Activated CD8-positive, alpha-beta memory T cell treated with anti-CD3 and anti-CD28 coated beads, Interleukin-2, amount 10 ng/mL, durations not matched to agents 7 days and 5 days (primary cell): ENCODE measurements at regions not wholly inside any gene's neighbourhood (a gene's known extent, or its start where the extent isn't known, plus 50 kb on each side); places are given as distances from the start of the nearest gene placed in this dataset.

Experiments used
- ATAC-seq: fragments of 150-1000 bp; cut with Tn5 transposase; one replicate; pipeline ENCODE4 v1.10.0; 2021; ENCODE audit warnings: moderate library complexity
- CTCF ChIA-PET: fragments of 350-600 bp; sonication (Branson Sonifier 250); formaldehyde crosslinking; loops from one replicate; lab custom pipeline; 2021; ENCODE audit warnings: antibody characterized with exemption; lab: Charles Lee
- DNase-seq: peaks from one replicate; pipeline ENCODE4 v3.0.0-alpha.2; 2020
- H3K27ac Mint-ChIP-seq: one replicate; pipeline ENCODE4 v1.8.0; 2021; ENCODE audit warnings: mild to moderate bottlenecking, mixed read lengths
- H3K27me3 Mint-ChIP-seq: one replicate; pipeline ENCODE4 v1.8.0; 2021; ENCODE audit warnings: mixed read lengths
- H3K36me3 Mint-ChIP-seq: one replicate; pipeline ENCODE4 v1.8.0; 2021; ENCODE audit warnings: mild to moderate bottlenecking, mixed read lengths
- H3K4me1 Mint-ChIP-seq: one replicate; pipeline ENCODE4 v1.8.0; 2021; ENCODE audit warnings: mixed read lengths
- H3K4me3 Mint-ChIP-seq: one replicate; pipeline ENCODE4 v1.8.0; 2021; ENCODE audit warnings: mild to moderate bottlenecking, moderate library complexity, mixed read lengths
- H3K9me3 Mint-ChIP-seq: one replicate; pipeline ENCODE4 v1.8.0; 2022; ENCODE audit warnings: low read depth, mixed read lengths

DNA sequence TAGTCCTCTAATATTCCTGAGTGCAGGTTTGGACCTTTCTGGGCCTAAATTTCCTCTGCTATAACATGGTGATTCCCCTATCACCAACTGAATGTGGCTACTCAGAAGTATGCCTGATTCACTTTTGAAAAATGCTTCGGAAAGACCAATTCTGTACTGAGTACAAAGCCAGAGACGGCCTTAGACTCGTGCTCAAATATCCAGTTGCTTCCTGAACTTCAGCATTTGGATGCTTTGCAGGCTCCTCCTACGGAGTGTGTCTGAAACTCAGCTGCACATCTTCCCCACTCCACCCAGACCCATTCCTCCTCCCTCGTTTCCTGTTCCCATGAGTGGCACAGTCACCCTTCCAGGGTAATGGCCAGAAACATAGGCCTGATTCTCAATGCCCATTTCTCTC lies 98.4 kb upstream of the GADD45A start:
- Mint-ChIP-seq H3K27ac (no peak overlapping the region), H3K4me1 (peaks cover 5% of the 10 kb centered on the region), H3K4me3 (no peak overlapping the region), H3K27me3 (peaks cover 6% of the 10 kb centered on the region), H3K9me3 (no peaks in the 10 kb centered on the region), H3K36me3 (no peaks in the 10 kb centered on the region)
- ATAC-seq: no peak
- CTCF ChIA-PET: no interaction called here
- DNase-seq: no peak

DNA sequence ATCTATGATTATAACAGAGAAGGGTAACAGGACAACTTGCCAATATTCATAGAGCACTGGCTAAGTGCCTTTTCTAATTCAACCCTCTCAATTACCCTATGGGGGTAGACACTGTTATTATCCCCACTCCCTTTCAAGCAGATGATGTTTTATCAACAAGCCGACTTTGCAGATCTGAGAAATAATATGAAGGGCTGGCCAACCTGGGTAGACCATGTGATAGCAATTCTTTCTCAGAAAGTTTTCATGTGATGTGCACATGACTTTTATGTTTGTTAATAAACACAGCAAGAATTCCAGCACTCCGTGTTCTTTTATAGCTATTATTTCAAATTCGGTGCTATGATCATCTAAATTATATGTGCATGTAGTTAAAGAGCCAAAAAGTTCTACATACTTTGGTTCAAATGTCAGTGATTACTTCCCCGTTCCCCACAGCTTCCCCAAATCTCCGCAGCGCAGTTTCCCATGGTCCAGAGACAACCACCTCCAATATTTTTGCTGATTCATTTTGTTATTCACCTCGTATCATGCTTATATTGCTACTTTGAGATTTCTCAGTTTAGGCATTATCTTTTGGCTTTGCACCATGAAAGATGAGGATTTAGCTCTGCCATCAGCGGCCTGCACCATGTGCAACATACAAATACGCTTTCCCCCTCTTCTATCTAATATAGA lies 96.7 kb upstream of the GADD45A start:
- peaks cover 6% of the 10 kb centered on the region for H3K27me3 Mint-ChIP-seq
- no peaks in the 10 kb centered on the region for H3K36me3 Mint-ChIP-seq
- CTCF ChIA-PET: interaction anchor here (0.6 to 1.4 kb wide), 2 partner anchors 49 to 172 kb away, joined by 3 read pairs; no protein-coding TSS in a partner anchor
- peaks cover 4% of the 10 kb centered on the region for H3K4me1 Mint-ChIP-seq
- no peak for DNase-seq
- no peak overlapping the region for H3K27ac Mint-ChIP-seq
- no peak overlapping the region for H3K4me3 Mint-ChIP-seq
- no peak for ATAC-seq
- H3K9me3 Mint-ChIP-seq: no peaks in the 10 kb centered on the region

DNA sequence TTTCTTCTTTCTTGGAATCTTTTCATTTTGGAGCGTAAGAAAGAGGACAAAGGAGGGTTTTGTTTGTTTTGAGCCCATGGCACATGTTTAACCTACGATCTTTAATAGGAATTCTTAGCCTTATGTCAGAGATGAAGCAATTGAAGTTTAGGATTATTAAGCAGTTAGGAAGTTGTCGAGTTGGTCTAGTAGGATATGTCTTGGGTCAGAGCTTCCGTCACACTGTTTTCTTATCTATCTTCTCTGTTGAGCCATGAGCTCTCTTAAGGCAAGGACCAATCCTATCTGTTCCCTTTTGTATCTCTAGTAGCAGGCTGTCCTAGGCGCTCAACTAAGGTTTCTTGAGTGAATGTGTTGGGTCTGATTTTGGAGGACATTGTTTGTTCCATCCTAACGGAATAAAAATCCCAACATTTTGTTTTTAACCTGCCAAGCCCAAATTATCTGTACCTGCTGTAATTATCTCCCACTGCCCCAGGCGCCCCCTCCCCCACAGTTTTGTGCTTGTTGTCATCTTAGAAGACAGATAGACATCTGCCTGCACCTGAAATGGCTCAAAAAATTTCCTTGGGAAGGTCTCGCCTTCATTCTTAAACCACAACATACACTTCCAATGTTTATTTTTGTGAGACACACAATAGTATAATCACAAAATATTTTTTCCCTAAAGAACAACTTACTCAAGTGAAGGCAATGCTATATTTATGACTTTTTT lies 95.3 kb upstream of the GADD45A start:
- Mint-ChIP-seq H3K4me1 (no peaks in the 10 kb centered on the region), H3K9me3 (no peaks in the 10 kb centered on the region), H3K27me3 (peaks cover 6% of the 10 kb centered on the region), H3K36me3 (no peaks in the 10 kb centered on the region), H3K4me3 (no peak overlapping the region), H3K27ac (no peak overlapping the region)
- DNase-seq (no peak), ATAC-seq (no peak)
- CTCF ChIA-PET: interaction anchor here (1.0 to 1.4 kb wide), 2 partner anchors 32 to 171 kb away, joined by 3 read pairs; no protein-coding TSS in a partner anchor

DNA sequence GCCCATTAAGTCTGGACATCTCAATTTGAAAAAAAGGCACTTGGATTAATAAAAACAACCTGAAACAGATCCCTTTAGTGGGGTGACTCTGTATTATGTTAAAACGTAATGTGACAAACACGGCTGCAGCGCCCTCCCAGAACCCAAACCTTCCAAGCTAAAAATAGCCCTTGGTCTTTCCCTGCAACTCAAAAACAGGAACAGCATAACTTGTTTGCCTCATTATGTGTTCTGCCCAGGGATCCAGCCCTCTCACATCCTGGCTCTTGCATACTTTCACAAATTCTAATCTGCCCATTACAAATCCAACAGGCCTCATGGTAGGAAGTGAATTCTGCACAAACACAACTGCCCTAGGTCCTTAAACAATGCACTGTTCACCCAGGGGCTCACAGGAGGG lies 94.7 kb upstream of the GADD45A start:
- H3K4me3 Mint-ChIP-seq: no peak overlapping the region
- ATAC-seq (no peak), DNase-seq (no peak)
- CTCF ChIA-PET: interaction anchor here (1.0 kb wide), 1 partner anchor 31 kb away, joined by 3 read pairs; no protein-coding TSS in a partner anchor
- H3K27ac Mint-ChIP-seq: no peak overlapping the region
- H3K27me3 Mint-ChIP-seq: peaks cover 6% of the 10 kb centered on the region
- H3K4me1 Mint-ChIP-seq: no peaks in the 10 kb centered on the region
- H3K9me3 Mint-ChIP-seq: no peaks in the 10 kb centered on the region
- H3K36me3 Mint-ChIP-seq: no peaks in the 10 kb centered on the region

DNA sequence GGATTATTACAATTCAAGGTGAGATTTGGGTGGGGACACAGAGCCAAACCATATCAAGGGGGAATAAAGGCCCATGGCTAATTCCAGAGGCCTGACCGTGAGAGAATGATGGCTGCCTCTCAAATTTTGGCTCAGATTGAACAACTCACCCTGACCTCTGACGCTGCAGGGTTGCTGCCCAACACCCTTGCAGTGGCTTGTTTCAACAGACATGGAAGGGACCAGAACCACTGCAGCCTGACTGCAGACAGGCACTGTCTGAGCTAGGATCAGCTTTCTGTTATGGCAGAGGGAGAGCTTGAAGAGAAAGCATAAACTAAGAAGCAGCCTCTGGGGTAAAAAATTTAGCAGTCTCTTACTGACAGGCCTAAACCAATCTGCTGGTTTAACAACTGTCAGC lies 90.2 kb upstream of the GADD45A start:
- Mint-ChIP-seq H3K27ac (no peak overlapping the region), H3K4me1 (no peaks in the 10 kb centered on the region), H3K9me3 (no peaks in the 10 kb centered on the region), H3K36me3 (no peaks in the 10 kb centered on the region), H3K4me3 (no peak overlapping the region), H3K27me3 (peaks cover 5% of the 10 kb centered on the region)
- ATAC-seq: no peak
- CTCF ChIA-PET: no interaction called here
- DNase-seq: no peak

DNA sequence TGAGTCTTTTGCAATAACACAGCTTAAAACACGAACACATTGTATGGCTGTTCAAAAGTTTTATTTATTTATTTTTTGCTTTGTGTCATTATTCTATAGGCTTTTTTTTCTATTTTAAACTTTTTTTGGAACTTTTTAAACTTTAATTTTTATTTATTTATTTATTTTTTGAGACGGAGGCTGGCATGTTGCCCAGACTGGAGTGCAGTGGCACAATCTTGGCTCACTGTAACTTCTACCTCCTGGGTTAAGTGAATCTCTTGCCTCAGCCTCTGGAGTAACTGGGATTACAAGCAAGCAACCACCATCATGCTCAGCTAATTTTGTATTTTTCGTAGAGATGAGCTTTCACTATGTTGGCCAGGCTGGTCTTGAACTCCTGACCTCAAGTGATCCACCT lies 88.3 kb upstream of the GADD45A start:
- CTCF ChIA-PET: interaction anchor here (2.2 kb wide), 1 partner anchor 163 kb away, joined by 6 read pairs; no protein-coding TSS in a partner anchor
- H3K9me3 Mint-ChIP-seq: no peaks in the 10 kb centered on the region
- no peaks in the 10 kb centered on the region for H3K36me3 Mint-ChIP-seq
- H3K4me1 Mint-ChIP-seq: no peaks in the 10 kb centered on the region
- ATAC-seq (no peak), DNase-seq (no peak)
- no peak overlapping the region for H3K27ac Mint-ChIP-seq
- no peak overlapping the region for H3K4me3 Mint-ChIP-seq
- H3K27me3 Mint-ChIP-seq: no peaks in the 10 kb centered on the region

DNA sequence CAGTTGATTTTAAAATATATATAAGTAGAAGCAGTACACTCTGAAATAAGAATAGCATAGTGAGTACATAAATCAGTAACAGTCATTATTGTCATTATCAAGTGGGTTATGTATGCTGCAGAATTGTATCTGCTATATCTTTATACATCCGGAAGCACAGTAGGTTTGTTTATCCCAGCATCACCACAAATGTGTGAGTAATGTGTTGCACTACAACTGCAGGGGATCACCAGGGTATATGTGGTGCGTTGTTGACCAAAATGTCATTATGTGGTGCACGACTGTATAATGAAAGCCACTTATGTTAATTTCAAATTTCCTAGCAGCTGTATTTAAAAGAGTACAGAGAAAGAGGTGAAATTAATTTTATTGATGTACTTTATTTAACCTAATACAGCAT lies 87.7 kb upstream of the GADD45A start:
- CTCF ChIA-PET: interaction anchor here (2.2 kb wide), 1 partner anchor 163 kb away, joined by 6 read pairs; no protein-coding TSS in a partner anchor
- DNase-seq (no peak), ATAC-seq (no peak)
- H3K4me3 Mint-ChIP-seq: no peak overlapping the region
- no peak overlapping the region for H3K27ac Mint-ChIP-seq
- H3K27me3 Mint-ChIP-seq: peaks cover 4% of the 10 kb centered on the region
- H3K36me3 Mint-ChIP-seq: no peaks in the 10 kb centered on the region
- H3K4me1 Mint-ChIP-seq: no peaks in the 10 kb centered on the region
- no peaks in the 10 kb centered on the region for H3K9me3 Mint-ChIP-seq

DNA sequence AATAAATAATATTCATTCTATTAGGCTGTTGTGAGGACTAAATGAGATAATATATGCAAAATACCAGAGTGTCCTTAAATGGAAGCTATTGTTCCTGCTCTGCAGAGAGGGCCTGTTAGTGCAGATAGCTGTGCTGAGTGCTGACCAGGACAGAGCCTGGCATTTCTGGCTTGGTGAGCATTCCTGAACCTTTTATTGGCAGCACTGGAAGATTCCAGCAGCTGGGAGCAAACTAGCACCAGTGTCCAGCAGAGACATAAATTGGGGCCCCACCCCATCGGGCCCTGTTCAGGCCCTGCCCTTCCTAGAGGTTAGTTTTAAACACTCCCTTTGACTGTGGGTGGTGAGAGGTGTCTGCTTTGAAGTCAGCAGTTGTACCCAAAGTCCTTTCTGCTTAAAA lies 85.9 kb upstream of the GADD45A start:
- Mint-ChIP-seq H3K4me1 (no peaks in the 10 kb centered on the region), H3K4me3 (no peak overlapping the region), H3K36me3 (no peaks in the 10 kb centered on the region), H3K27me3 (peaks cover 12% of the 10 kb centered on the region), H3K9me3 (no peaks in the 10 kb centered on the region), H3K27ac (no peak overlapping the region)
- no peak for DNase-seq
- ATAC-seq: no peak
- CTCF ChIA-PET: interaction anchor here (1.6 kb wide), 1 partner anchor 161 kb away, joined by 4 read pairs; no protein-coding TSS in a partner anchor

DNA sequence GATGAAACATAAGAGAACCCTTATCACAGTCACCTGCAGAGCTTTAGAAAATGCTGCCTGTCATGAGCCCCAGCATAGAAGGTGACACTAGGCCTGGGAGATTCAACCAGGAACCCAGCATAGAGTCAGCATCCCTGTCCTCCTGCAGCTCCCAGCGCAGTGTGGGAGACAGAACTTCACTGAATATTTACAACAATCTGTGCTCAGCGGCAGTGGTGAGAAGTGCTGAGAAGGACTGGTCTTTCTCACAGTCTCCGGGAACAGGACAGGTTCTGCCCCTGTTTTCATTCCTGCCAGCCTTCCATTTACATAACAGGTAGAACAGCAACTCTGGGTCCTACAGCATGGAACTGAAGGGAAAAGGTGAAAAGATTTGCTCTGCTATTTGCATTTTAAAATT lies 83.5 kb upstream of the GADD45A start:
- no peaks in the 10 kb centered on the region for H3K4me1 Mint-ChIP-seq
- H3K4me3 Mint-ChIP-seq: no peak overlapping the region
- DNase-seq: no peak
- no peak overlapping the region for H3K27ac Mint-ChIP-seq
- H3K36me3 Mint-ChIP-seq: no peaks in the 10 kb centered on the region
- CTCF ChIA-PET: no interaction called here
- peaks cover 17% of the 10 kb centered on the region for H3K27me3 Mint-ChIP-seq
- no peak for ATAC-seq
- no peaks in the 10 kb centered on the region for H3K9me3 Mint-ChIP-seq

DNA sequence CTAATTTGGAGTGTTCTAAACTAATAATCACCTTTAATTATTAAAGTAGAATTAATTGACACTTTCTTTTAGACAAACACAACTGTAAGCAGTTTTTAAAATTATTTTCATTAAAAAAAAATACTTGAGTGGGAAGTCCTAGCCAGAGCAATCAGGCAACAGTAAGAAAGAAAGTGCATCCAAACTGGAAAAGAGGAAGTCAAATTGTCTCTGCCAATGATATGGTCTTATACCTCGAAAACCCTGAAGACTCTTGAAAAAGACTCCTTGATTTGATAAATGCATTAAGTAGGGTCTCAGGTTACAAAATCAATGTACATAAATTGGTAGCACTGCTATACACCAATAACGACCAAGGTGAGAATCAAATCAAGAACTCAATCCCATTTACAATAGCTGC lies 83.0 kb upstream of the GADD45A start:
- CTCF ChIA-PET: no interaction called here
- Mint-ChIP-seq H3K27ac (no peak overlapping the region), H3K9me3 (no peaks in the 10 kb centered on the region)

DNA sequence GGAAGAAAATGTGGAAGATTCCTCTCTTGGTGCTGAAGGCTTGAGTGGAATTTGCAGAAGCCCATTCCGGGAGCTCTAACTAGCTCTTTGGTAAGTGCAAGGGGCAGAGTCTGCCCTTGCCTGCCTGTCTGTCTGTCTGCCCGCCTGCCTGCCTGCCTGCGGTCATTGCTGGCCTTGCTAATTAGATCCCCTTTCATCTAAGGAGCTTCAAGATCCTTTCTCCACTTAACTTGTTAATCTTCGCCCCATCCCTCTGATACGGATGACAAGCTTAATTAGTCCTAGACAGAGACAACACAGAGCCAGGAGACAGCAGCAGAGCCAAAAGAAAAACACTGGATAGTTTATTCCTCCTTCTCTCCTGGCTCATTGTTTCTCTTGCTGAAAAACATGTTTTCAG lies 80.2 kb upstream of the GADD45A start:
- no peak for DNase-seq
- CTCF ChIA-PET: interaction anchor here (0.5 kb wide), 1 partner anchor 742 kb away, joined by 3 read pairs; no protein-coding TSS in a partner anchor
- no peak for ATAC-seq
- H3K36me3 Mint-ChIP-seq: no peaks in the 10 kb centered on the region
- H3K9me3 Mint-ChIP-seq: no peaks in the 10 kb centered on the region
- peaks cover 17% of the 10 kb centered on the region for H3K27me3 Mint-ChIP-seq
- no peak overlapping the region for H3K27ac Mint-ChIP-seq
- no peak overlapping the region for H3K4me3 Mint-ChIP-seq
- no peaks in the 10 kb centered on the region for H3K4me1 Mint-ChIP-seq

More for the DNA sequence above, 83.0 kb upstream of the GADD45A start:
- ATAC-seq (no peak), DNase-seq (no peak)
- H3K4me3 Mint-ChIP-seq: no peak overlapping the region
- no peaks in the 10 kb centered on the region for H3K36me3 Mint-ChIP-seq
- no peaks in the 10 kb centered on the region for H3K4me1 Mint-ChIP-seq
- H3K27me3 Mint-ChIP-seq: peaks cover 17% of the 10 kb centered on the region

DNA sequence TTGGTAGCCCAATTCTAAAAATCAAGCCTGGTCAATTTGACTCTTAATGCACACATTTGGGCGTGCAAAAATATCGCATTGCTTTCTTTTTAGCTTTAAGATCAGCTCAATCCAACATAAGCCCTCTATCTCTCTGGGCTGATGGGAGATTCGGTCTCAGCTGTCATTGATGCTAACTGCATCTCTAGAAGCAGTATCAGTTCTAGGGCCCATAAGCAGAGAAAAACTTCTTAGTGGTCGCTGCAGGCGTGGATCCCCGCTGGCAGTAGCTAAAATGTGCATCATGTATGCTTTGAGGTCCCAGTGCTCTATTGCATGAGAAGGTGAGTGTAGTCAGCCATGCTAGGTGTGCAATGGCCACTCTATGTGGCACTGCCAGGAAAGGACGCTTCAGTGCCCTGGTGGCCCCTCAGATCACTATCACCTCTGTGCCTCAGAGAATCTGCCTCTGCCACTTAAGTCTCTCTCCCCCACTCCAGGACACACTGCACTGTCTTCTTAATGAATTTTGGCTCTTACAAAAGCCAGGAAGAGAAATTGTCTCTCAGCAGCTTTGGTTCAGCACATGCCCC lies 79.7 kb upstream of the GADD45A start:
- Mint-ChIP-seq H3K4me1 (no peaks in the 10 kb centered on the region), H3K36me3 (no peaks in the 10 kb centered on the region), H3K9me3 (no peaks in the 10 kb centered on the region), H3K4me3 (no peak overlapping the region), H3K27ac (no peak overlapping the region), H3K27me3 (peaks cover 17% of the 10 kb centered on the region)
- no peak for ATAC-seq
- no peak for DNase-seq
- CTCF ChIA-PET: interaction anchor here (0.5 kb wide), 1 partner anchor 741 kb away, joined by 3 read pairs; no protein-coding TSS in a partner anchor

DNA sequence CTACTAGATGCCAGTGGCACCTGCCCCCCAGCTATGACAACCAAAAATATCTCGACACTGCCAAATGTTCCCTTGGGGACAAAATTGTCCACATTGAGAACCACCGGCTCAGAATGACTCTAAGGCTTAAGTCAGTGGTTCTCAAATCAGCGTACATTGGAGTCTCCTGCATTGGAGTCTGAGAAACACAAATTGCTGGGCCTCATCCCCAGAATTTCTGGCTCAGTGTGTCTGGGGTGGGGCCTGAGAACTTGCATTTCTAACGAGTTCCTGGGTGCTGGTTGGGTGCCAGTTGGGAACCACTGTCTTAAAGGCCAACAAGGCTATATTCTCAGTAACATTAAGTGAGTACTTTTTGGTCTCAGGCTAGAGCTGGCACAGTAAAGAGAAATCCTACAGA lies 77.7 kb upstream of the GADD45A start:
- DNase-seq (no peak), ATAC-seq (no peak)
- no peaks in the 10 kb centered on the region for H3K9me3 Mint-ChIP-seq
- H3K36me3 Mint-ChIP-seq: no peaks in the 10 kb centered on the region
- CTCF ChIA-PET: no interaction called here
- H3K27ac Mint-ChIP-seq: no peak overlapping the region
- H3K27me3 Mint-ChIP-seq: peaks cover 17% of the 10 kb centered on the region
- no peaks in the 10 kb centered on the region for H3K4me1 Mint-ChIP-seq
- no peak overlapping the region for H3K4me3 Mint-ChIP-seq
